ENCODE measurements at regions not wholly inside any gene's neighbourhood (a gene's known extent, or its start where the extent isn't known, plus 50 kb on each side); places are given as distances from the start of the nearest gene placed in this dataset.

DNA sequence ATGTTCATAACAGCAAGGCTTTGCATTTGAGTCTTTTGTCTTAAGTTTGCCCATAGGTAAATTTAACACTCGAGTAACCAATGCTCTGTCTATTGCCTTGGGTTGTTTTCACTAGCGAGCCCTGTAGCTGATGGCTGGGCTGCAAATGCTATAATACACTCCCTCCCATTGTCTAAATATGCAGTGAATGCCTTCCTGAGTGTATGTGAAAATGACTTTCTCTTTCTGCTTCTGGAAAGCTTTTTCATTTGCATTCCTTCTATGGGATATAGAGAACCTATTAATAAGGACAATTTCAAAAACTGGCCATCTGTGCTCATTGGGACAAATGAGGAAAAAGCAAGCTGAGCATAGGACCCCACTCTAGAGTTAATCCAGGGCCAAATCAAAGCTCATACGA is 156.5 kb upstream of the FBXL4 start:
- H3K9me3 ChIP-seq, result no peaks in the 10 kb centered on the region
- intact Hi-C loops (cut with DNase I), result no loop called here
- DNase-seq, result no peak
- no peak overlapping the region for H3K27ac ChIP-seq
- H3K4me3 ChIP-seq, result no peak overlapping the region
- H3K36me3 ChIP-seq (ENCODE audit: insufficient read depth in 1 of 2, low read depth in 1 of 2), result no peaks in the 10 kb centered on the region
- H3K27me3 ChIP-seq (ENCODE audit: insufficient read depth in 3 of 3, low read length in 2 of 3), result no peaks in the 10 kb centered on the region
- no peak for ATAC-seq
- H3K4me1 ChIP-seq, result no peaks in the 10 kb centered on the region
- TF ChIP-seq, protein P1, sequence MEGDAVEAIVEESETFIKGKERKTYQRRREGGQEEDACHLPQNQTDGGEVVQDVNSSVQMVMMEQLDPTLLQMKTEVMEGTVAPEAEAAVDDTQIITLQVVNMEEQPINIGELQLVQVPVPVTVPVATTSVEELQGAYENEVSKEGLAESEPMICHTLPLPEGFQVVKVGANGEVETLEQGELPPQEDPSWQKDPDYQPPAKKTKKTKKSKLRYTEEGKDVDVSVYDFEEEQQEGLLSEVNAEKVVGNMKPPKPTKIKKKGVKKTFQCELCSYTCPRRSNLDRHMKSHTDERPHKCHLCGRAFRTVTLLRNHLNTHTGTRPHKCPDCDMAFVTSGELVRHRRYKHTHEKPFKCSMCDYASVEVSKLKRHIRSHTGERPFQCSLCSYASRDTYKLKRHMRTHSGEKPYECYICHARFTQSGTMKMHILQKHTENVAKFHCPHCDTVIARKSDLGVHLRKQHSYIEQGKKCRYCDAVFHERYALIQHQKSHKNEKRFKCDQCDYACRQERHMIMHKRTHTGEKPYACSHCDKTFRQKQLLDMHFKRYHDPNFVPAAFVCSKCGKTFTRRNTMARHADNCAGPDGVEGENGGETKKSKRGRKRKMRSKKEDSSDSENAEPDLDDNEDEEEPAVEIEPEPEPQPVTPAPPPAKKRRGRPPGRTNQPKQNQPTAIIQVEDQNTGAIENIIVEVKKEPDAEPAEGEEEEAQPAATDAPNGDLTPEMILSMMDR (IDR thresholded peaks at IDR 0.05), result no peak
- WGBS, 3 donors, result 64 to 74% (median 67%) methylated on average over 3 of the region's 3 CpGs

DNA sequence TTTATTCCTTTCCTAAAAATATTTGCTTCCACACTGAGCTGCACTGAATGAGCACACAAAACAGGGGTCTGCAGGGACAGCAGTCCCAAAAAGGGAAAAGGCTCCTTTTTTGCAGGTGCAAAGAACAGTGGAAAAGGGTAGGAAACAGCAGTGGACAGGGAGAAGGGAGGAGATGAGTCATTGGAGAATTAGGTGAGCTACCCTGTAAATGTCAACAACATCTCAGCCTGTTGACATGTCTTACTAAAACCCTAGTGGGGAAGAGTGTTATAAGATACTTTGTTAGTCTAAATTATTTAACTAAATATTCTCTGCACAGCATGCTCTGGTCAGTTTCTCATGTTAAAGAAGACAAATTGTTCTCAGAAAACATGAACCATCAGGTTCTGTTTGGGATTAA is 151.5 kb upstream of the FBXL4 start:
- DNase-seq, result no peak
- Histone ChIP-seq H3K4me3 (no peak overlapping the region), H3K27me3 (ENCODE audit: insufficient read depth in 3 of 3, low read length in 2 of 3) (no peaks in the 10 kb centered on the region), H3K4me1 (no peaks in the 10 kb centered on the region), H3K36me3 (ENCODE audit: insufficient read depth in 1 of 2, low read depth in 1 of 2) (no peaks in the 10 kb centered on the region), H3K9me3 (no peaks in the 10 kb centered on the region), H3K27ac (no peak overlapping the region)
- ATAC-seq, result no peak
- intact Hi-C loops (cut with DNase I), result no loop called here
- TF ChIP-seq, protein P1 (IDR thresholded peaks at IDR 0.05), result no peak

DNA sequence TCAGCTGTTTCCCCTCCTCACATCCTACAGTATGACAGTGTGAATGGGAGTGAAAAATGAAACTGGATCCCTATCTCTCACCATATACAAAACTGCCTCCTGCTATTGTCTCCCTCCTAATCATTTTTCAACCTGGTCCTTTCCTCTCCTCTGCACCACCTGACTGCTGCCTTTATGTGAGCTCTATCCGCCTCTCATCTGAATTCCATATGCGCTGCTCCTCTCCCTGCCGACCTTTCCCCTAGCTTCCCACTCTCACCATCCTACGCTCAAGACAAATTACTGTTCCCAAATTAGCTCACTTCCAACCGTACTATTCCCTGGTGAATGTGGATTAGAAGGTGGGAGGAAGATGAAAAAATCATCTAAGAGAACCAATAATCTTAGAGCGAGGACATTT is 148.4 kb upstream of the FBXL4 start:
- no peaks in the 10 kb centered on the region for H3K36me3 ChIP-seq (ENCODE audit: insufficient read depth in 1 of 2, low read depth in 1 of 2)
- intact Hi-C loops (cut with DNase I), result no loop called here
- WGBS, 3 donors, result 71 to 77% (median 73%) methylated on average over 6 of the region's 6 CpGs
- no peaks in the 10 kb centered on the region for H3K27me3 ChIP-seq (ENCODE audit: insufficient read depth in 3 of 3, low read length in 2 of 3)
- no peaks in the 10 kb centered on the region for H3K9me3 ChIP-seq
- H3K4me1 ChIP-seq, result no peaks in the 10 kb centered on the region
- ATAC-seq, result no peak
- no peak overlapping the region for H3K4me3 ChIP-seq
- DNase-seq, result no peak
- no peak overlapping the region for H3K27ac ChIP-seq
- TF ChIP-seq, protein P1 (IDR thresholded peaks at IDR 0.05), result no peak

DNA sequence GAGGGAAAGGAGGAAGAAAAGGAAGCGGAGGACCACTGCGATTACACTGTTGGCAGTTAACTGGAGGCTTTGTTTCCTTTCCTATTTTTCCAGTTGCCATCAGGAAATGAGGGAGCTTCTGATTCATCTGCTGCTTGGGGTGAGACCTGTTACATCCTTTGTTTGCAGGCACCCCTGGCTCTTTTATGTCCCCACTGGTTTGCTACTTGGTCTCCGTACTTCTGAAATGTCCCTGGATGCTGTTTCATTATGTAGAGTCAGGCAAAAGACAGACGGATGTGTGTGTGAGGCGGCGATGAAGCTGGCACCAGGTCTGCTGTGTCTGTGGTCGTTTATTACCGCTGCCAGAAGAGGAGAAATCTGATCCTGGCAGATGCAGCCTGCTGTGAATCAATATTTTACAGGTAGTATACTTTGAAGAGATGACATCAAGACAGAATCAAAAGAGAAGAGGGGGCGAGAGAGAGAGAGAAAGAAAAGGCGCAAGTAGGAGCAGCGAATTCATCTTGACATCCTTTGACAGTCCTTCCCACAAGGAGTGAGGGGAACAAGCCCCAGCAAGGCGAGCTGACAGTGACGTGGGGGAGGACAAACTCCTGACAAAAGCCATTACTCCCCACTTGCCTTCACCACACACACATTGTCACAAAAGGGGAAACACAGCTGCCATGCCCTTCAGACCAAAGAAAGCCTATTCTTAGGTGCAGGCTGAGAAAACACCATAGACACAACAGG is 145.9 kb upstream of the FBXL4 start:
- no peaks in the 10 kb centered on the region for H3K4me1 ChIP-seq
- 47 to 52% (median 52%) methylated on average over 13 of the region's 13 CpGs for whole genome bisulfite sequencing, 3 donors
- H3K9me3 ChIP-seq, result no peaks in the 10 kb centered on the region
- no peak overlapping the region for H3K27ac ChIP-seq
- no peaks in the 10 kb centered on the region for H3K36me3 ChIP-seq (ENCODE audit: insufficient read depth in 1 of 2, low read depth in 1 of 2)
- TF ChIP-seq, protein P1 (IDR thresholded peaks at IDR 0.05), result no peak
- no peak overlapping the region for H3K4me3 ChIP-seq
- ATAC-seq (no peak), DNase-seq (no peak)
- intact Hi-C loops (cut with DNase I), result no loop called here
- H3K27me3 ChIP-seq (ENCODE audit: insufficient read depth in 3 of 3, low read length in 2 of 3), result no peaks in the 10 kb centered on the region

DNA sequence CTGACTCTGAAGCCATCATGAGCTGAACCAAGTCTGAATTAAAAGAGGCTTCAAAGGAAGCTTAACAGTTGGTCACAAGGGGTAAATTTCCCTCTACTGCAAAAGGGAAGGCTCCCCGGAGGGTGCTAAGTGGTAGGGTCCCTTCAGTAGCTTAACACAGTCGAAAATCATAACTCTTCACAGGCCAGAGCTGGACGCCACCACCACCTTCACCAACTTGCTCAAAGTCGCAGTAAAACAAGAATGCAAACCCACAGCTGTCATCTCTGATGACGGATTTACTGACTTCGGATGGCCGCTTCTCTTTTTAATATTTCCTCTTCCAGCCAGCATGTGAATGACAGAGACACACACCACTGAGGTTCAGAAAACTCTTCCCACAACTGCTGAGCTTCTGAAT is 144.7 kb upstream of the FBXL4 start:
- ATAC-seq (no peak), DNase-seq (no peak)
- no peak overlapping the region for H3K4me3 ChIP-seq
- no peaks in the 10 kb centered on the region for H3K27me3 ChIP-seq (ENCODE audit: insufficient read depth in 3 of 3, low read length in 2 of 3)
- WGBS, 3 donors, result 38 to 47% (median 39%) methylated on average over 7 of the region's 7 CpGs
- H3K9me3 ChIP-seq, result no peaks in the 10 kb centered on the region
- no peak overlapping the region for H3K27ac ChIP-seq
- H3K36me3 ChIP-seq (ENCODE audit: insufficient read depth in 1 of 2, low read depth in 1 of 2), result no peaks in the 10 kb centered on the region
- intact Hi-C loops (cut with DNase I), result no loop called here
- H3K4me1 ChIP-seq, result no peaks in the 10 kb centered on the region
- TF ChIP-seq, protein P1 (IDR thresholded peaks at IDR 0.05), result no peak

Data from psoas muscle (tissue), 7 donors.